ENCODE measurements at regions not wholly inside any gene's neighbourhood (a gene's known extent, or its start where the extent isn't known, plus 50 kb on each side); places are given as distances from the start of the nearest gene placed in this dataset.

DNA sequence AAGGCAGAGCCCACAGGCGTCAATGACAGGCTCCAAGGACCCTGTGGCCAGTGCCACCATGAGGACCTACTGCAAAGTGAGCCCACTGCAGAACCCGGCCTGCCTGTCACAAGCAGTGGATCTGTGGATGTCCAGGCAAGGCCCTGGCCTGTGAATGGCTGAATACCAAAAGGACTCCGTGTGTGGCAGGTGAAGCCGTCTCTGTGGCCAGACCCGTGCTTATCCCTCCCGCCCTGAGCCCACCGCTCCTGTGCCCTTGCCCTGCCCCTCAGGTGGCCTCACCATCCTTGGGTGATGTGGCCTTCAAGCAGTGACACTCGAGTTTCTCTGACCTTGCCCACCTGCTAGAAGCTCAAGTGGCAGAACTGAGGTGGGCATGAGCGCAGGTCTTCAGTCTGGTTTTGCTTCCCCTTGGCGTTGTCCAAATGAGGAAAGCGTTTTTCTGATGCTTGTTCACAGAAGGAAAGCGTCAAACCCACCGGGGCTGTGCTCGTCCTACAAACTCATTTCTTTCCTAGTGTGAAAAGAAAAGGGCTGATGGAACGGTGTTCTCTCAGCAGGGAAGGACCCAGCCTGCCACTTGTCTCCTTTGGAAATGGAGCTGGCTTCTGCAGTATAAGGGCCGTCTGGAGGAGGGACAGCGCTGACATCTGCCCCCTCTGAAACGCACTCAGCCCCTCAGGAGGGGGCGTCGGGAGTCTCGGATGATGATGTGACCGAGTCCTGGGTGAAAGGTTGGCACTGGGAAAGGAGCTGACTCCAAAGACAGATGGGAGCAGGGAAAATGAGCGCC, 377.7 kb upstream of the IRX4 start:
- no peak for DNase-seq (ENCODE audit: low read depth)

DNA sequence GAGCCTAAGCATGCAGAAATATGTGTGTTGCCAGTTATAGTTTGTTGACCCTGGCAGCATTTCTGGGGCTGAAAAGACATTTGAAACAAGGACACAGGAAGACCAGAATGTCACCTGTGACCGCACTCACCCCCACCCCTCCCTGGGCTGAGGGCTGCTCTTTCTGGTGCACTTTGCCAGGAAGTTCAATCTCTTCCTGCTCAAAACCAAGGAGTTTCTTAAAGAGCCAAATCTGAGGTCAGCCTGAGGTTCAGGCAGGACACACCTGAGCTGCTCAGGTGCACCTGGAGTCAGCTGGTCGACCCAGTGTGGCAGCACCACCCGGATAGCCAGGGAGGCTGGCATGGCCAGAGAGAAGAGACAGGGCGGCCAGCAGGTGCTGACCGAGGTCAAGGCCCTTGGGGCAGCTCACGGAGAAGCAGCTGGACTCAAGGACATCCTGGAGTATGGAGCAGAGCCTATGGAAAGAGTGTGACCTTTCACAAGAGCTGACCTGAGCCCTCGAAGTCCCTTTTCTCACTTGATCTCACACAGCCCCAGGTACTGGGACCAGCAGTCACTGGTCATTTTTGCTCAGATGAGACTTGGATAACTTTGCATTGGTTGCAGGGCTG, 376.9 kb upstream of the IRX4 start:
- no peak for DNase-seq (ENCODE audit: low read depth)

DNA sequence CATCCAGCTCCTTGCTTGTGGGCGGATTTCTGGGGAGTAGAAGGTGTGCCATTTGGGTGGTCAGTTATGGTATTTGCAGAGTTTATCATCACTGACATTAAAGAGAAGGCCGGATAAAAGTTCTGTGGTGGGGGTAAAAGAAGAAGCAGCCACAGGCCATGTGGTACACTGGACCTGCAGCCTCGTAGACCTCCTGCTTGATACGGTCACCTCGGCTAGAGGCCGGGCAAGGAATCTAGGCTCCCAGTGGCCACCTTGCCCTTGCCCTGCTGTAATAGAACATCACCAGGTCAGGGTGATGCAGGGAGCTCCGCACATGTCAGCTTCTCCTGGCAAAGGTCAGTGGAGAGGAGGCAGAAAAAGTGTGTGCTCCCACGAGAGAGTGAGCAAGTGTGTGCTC, 376.1 kb upstream of the IRX4 start:
- DNase-seq (ENCODE audit: low read depth), result no peak

DNA sequence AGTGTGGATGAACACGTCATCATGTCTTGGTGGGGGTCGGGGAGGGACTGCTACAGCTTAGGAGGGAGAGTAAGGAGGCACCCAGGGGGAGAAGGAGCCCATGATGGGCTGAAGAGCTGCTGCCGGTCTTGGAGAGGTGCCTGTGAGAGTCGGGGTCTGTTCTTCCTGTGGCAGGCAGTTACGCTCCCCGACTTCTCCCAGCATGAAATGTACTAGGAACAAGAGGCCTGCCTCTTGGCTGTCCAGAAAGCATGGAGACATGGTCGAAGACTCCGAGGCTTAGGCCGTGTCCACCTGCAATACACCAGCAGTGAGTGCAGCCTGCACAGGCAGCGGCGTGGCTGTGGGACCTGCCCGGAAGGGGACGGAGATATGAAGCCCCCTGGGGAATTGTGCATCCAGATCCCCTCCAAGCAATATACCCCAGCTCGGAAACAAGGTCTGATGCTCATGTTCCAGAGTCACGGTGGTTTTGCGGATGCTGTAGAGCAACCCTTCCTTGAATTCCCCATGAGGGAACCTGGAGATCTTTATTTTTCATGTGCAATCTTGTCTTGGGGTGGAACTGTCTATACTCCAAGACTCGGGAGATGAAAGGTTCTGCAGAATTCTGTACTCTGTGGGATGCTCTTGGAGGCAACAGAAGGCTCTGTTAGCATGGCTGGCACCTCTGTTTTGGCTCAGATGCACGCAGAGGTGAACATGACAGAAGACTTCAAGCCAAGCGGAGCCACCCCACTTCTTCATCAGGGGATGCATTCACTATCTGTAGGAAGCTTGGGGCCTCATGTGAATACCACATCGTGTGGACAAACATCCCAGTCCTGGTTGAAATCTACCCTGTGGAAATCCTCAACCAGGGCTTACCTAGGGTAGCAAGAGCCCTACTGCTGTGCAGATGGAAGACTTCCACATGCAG, 374.9 kb upstream of the IRX4 start:
- DNase-seq (ENCODE audit: low read depth), result no peak

DNA sequence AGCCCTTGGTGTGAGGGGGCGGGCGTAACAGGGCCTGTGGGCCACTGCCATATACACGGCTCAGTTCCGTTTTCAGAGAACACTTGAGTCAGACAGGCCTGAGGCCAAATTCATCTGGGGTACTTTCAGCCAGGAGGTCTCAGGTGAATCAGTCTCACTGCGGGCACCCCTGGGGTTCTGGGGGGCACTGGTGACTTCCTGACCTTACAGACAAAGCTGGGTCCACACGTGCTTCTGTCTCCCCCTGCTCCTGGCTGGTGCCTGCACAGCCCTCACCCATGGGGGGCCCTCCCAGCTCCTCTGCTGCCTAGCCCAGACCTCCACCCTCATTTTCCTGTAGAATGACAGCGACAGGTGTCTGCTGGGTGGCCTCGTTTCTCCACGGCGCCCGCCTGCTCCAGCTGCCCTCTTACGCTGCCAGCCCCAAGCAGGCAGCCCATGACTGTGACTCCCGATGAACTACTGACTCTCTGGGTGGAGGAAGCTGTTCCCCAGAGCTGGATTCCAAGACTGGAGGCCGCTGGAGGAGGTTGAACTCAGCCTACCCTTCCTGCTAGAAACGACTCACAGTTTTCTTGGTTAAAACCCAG, 374.1 kb upstream of the IRX4 start:
- DNase-seq (ENCODE audit: low read depth), result no peak

DNA sequence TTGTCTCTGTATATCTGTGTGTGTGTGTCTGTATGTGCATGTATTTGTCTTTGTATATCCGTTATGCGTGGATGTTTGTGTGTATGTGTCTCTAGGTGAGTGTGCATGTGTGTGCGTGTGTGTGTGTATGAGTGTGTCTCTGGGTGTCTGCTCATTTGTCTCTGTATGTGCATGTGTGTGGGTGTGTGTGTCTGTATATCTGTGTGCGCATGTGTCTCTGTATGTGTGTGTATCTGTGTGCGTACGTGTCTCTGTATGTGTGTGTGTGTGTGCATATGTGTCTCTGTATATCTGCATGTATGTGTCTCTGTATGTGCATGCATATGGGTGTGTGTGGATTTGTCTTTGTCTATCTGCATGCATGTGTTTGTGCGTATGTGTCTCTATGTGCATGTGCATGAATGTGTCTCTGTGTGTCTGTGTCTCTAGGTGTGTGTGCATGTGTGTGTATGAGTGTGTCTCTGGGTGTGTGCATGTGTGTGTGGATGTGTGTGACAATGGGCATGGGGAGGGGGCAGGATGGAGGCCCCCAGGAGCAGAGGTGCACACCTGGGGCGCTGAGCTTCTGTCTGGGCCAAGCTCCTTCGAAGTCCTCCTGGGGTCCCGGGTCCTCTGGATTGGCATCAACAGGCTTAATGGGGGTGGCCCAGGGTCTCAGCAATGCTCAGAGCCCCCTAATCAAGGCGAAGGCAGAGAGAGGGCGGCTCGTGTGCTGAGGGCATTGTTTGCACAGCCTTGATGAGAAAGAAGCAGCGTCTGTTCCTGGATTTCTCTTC, 373.4 kb upstream of the IRX4 start:
- no peak for DNase-seq (ENCODE audit: low read depth)

DNA sequence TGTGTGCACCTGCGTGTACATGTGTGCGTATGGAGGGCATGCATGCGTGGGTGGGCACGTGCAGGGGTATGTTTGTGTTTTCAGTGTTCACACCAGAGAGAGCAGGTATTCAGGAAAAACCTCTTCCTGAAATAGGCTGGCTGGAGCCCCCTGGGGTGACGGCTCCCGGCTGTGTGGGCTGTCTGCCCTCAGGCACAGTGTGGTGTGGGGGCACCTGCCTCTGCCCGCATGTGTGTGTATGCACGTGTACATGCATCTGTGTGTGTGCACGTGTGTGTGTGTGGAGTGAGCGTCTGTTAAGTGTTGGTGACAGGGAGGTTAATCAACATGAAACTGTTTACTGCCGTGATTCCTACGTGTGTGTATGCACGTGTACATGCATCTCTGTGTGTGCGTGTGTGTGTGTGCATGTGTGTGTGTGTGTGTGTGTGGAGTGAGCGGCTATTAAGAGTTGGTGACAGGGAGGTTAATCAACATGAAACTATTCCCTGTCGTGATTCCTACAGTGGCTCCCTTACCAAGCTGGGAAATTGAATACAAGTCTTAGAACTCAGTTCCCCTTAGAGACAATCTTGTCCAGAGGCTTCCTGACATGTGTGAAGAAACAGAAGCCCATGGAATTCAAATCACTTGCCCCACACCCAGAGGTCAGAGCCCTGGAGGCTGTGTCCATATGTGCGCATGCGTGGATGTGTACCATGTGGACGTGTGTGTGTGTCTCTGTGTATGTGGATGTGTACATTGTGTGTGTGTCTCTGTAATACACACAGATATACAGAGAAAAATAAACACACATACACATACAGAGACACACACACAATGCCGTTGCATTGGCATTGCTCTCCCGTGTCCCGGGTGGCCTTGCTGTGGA, 372.4 kb upstream of the IRX4 start:
- no peak for DNase-seq (ENCODE audit: low read depth)

DNA sequence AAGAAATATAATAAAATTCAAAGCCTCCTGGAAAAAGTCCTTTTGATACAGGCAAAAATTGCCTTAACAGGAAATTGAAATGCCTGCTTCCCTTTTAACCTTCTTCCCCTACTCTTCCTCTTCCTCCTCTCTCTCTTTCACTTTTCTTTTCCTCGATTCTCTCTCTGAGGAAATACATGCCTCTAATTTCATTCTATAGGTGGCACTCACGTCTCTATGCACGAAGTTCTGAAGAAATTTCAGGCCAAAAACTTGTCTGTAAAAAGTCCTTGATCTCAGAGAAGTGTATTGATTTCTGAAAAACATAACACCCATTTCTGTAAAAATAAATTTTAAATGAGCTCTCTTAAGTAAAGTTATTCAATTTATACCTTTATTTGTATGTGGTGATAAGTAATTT, 371.7 kb upstream of the IRX4 start:
- DNase-seq (ENCODE audit: low read depth), result no peak

DNA sequence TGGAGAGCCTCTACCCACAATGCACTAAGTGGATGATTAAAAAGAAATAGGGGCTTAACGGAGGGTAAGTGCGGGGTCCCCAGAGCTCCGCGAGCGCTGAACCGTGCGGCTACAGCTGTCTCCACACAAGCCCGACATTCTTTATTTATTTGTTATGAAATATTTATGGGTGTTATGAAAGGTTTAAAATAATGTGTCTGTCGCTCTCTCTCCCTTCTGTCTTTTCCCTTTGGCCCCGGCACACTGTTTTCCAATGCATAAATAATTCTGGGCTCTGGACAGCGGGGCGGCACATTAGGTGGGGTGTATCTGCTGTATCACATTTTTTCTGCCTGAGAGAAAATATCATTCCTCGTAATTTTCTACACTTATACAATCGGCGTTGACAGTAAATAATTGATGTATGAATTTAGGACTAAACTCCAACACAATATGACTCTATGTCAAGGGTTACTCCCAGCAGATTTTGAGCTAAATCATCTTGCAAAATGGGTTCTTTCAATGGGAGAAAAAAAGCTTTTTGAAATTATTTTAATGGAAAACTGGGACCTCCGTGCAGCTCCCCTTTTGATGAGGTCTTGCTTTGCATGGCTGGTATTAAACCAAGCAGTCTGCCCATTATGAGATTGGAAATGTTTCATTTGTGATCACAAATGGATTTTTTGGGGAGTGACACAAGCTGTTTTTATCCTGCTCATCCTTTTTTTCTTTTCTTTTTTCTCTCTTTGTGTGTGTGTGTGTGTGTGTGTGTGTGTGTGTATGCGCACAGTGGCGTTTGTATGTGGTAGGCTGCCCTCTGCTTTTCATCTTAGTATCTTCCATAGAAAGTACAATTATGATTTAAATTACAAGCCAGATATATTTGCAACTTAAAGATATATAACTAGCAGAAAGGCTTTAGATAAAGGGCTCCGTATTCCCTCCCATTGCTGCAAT, 370.6 kb upstream of the IRX4 start:
- DNase-seq (ENCODE audit: low read depth), result no peak

DNA sequence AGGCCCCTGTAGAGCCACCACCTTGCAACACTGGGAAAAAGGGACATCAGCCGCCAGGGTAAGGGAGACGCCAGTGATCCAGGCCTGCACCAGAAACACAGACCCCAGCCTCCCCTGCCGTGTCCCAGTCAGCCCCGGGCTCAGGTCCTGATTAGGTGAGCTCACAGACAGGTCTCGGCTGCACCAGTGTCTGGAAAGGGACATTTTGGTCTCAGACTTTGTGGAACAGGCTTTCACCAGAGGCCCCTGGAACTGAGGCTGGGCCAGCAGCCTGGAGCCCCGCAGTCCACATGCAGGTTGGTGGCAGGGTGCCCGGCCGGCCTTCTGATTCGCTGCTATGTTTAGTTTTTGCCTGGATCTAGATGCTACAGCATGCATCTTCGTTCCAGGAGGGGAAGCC, 369.0 kb upstream of the IRX4 start:
- DNase-seq (ENCODE audit: low read depth), result no peak

DNA sequence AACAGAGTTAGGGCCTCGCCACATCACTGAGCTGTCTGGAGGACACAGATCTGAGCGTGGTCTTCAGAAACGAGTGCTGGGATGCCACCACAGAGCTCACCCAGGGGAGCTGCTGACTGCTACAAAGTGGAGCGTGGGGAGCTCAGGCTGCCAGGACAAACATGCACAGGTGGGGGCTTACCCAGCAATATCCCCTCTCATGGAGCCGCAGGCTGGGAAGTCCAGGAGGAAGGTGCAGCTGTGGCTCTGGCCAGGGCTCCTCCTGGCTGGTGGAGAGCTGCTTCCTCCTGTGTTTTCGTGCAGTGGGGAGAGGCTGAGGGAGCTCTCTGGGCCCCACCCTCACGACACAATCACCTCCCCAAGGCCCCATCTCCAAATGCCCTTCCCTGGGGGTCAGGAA, 368.6 kb upstream of the IRX4 start:
- no peak for DNase-seq (ENCODE audit: low read depth)

DNA sequence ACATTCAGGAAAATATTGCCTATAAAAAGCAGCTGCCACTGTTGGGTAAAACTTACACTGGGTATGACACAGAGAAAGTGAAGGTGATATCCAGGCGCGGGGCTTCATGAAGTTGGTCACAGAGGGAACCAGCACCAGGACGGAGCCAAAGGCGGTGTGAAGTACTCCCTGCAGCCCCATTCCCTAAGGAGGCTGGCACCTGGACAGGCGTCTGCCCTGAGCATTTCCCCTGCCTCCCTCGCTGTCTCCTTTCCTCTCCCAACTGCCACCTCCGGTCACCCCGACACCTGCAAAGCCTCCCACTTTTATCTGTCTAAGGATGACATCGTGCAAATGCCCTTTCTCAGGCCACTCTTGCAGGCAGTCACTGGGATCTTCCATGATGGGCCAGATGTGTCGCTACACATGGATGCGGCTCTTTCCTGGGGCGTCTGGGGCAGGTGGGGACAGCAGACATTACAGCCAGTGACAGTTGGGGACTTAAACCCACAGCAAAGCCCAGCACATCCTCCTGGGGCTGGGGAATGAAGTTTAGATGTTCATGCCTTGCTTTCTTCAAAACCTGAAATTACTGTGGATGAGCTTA, 367.7 kb upstream of the IRX4 start:
- no peak for DNase-seq (ENCODE audit: low read depth)

DNA sequence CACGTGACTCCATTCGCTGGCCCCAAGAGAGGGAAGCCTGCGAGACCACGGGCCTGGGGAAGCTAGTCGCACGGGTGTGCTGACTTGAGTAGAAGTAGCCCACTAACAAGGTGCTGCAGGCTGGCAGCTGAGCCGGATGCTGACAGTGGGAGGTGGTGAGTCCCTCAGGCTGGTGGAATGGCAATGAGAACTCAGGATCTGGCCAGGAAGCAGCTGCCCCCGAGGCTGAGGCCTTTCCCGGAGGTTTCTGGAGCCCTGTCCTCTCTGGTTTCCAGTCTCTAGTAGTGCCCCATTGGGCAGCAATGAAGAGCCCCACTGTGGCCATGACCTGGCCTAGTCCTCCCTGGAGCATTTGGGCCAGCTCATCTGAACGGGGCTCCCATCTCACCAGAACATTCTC, 366.7 kb upstream of the IRX4 start:
- no peak for DNase-seq (ENCODE audit: low read depth)

DNA sequence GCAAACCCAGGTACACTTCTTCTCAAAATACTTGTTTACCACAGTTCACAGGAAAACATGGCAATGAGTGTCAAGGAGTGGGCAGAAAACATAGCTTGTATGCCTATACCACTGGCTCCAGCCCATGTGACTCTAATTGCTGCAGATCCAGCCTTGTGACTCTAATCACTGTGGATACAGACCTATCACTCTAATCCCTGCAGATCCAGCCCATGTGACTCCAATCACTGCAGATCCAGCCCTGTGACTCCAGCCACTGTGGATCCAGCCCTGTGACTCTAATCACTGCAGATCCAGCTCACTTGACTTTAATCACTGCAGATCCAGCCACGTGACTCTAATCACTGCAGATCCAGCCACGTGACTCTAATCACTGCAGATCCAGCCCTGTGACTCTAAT, 366.3 kb upstream of the IRX4 start:
- no peak for DNase-seq (ENCODE audit: low read depth)

DNA sequence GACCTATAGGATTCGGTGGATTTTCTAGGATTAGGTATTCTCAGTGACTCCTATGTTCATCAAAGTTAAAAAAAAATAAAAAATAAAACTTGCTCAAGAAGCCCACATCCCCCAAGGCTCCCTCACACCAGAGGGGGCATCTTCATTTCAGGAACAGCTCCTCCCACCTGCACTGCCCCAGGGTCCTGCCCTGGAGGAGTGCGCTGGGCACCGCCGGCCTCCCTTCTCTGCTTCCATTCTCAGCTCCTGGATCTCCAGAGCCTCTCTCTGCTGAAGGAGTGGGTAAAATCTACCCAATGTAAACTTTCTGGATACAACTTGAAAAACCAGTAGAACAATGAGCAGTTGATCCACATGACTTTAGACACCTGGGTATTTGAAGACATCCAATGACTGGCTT, 359.8 kb upstream of the IRX4 start:
- DNase-seq (ENCODE audit: low read depth), result no peak

DNA sequence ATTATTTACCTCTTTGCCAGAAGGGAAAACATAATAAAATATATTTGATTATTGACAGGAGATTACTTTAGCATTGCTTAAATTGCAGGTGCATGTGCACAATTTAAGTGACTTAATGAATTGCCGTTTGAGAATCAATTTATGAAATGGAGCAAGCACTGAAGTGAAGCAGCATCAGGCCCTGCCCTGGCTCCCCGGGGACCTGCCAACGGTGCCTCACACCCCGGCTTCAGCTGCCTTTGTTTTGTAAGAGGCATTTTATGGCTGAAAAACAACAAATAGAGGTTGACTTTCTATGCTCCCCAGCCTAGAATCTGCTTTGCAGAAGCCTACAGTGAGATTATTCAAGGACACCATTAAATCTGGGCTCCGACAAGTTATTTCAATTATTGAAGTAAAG, 359.1 kb upstream of the IRX4 start:
- no peak for DNase-seq (ENCODE audit: low read depth)

DNA sequence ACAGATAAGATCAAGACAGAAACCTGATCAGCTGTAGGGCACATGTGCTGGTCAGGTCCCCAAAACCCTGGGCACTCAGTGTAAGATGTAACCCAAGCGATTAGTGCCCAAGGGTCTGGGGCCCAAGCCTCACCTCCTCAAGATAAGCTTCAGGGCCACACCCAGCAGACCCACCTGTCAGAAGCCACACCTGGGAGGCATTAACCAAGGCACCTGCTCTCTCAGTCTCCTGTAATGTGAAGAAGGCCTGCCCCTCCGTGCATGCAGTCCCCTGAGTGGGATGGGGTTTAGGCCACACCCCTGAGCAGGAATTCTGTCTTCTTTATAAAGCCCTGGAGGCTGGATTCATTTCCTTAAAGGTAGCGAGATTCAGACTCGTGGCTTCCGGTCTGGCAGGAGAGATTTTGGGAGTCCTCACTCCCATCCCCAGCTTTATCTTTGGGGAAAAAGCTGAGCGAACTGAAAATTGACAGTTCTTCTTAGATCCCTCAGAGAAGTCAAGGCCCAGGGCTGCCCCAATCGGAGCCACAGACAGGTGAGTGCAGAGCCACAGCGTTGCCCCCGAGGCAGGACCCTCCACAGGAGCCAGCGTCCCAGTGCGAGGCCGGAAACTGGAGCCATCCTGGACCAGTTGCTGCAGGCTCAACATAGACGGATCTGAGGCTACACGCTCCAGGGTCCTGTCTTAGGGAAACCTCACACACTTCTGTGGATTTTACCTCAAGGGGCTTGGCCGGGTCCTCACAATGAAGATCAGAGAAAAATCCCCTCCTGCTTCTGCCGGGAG, 357.6 kb upstream of the IRX4 start:
- no peak for DNase-seq (ENCODE audit: low read depth)

DNA sequence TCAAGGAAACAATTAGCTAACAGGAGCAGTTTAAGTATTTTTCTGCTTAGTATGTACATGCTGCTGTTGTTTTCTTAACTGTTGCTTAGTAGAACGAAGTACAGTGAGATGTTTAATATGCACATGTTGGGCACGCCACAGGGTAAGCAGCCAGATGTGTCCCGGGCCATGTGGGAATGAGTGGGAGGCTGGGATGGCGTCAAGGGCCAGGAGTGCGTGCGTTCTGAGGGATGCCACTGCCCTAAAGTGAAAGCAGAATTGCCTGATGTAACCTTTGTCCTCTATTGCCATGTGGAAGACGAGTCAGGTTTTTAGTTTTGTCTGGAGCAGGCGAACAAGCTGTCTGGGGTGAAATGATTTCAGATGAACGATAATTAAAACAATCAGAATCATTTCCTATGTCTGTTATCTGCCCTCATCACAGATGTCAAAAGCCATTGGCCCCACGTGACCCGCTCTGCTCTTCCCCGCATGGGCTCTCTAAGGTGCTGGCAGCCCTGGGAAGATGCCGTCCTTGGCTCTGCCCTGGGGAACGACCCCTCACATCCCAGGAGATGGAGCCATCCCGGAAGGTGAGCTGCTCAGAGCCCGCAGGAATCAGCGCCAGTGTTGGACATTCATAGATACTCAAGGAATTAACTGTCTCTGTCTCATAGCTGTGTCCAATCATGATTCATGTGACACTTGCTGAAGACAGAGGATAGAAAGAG, 356.6 kb upstream of the IRX4 start:
- no peak for DNase-seq (ENCODE audit: low read depth)

Measured in stimulated activated CD8-positive, alpha-beta memory T cell treated with anti-CD3 and anti-CD28 coated beads, Interleukin-15, amount 100 ng/mL, for 24 hours (primary cell).